Caco-2 (cell line): ENCODE measurements at regions not wholly inside any gene's neighbourhood (a gene's known extent, or its start where the extent isn't known, plus 50 kb on each side); places are given as distances from the start of the nearest gene placed in this dataset.

Source experiments
- BruUV-seq: library from RNA; stranded (reverse); fragments of 400-500 nt; replicated peaks from 2 replicates; lab custom pipeline; 2021; lab: Mats Ljungman, UMichigan
- CTCF ChIA-PET: fragments of 300-600 bp; sonication (Branson Sonifier 250); formaldehyde crosslinking; loops from one replicate; lab custom pipeline; 2022; ENCODE audit warnings: antibody characterized with exemption; lab: Charles Lee
- POLR2A ChIA-PET: fragments of 300-600 bp; sonication (Branson Sonifier 250); formaldehyde crosslinking; loops from one replicate; lab custom pipeline; 2022; ENCODE audit warnings: antibody characterized with exemption; lab: Charles Lee
- DNase-seq, 2 experiments: peaks; one replicate each; pipeline versions ENCODE4 v3.0.0 to v3.0.0-alpha.2; 2020 to 2022
- H3K27me3 ChIP-seq: replicated peaks from 2 replicates; pipeline ENCODE4 v1.6.0; 2011; ENCODE audit warnings: low read length; ENCODE audit not compliant: control insufficient read depth, insufficient read depth
- H3K36me3 ChIP-seq: 2 replicates; pipeline ENCODE4 v1.5.1; 2011; ENCODE audit warnings: low read length; ENCODE audit not compliant: control insufficient read depth, insufficient read depth
- H3K4me1 ChIP-seq: fragments of 250-450 bp; sonication (Bioruptor Pico); 2 replicates; pipeline ENCODE4 v1.5.1; 2020; ENCODE audit warnings: mild to moderate bottlenecking
- H3K4me3 ChIP-seq: 2 replicates; pipeline ENCODE4 v1.5.1; 2011; ENCODE audit warnings: low read depth, mild to moderate bottlenecking, control low read depth, low read length
- H3K9me3 ChIP-seq: fragments of 250-450 bp; sonication (Bioruptor Pico); 2 replicates; pipeline ENCODE4 v1.5.1; 2020; ENCODE audit warnings: mild to moderate bottlenecking, moderate library complexity
- H3K27ac Mint-ChIP-seq: one replicate; pipeline ENCODE4 v1.8.0; 2022; ENCODE audit warnings: mixed read lengths; ENCODE audit not compliant: unreplicated experiment
- H3K27me3 Mint-ChIP-seq: one replicate; pipeline ENCODE4 v1.8.0; 2022; ENCODE audit warnings: mixed read lengths; ENCODE audit not compliant: insufficient read depth, unreplicated experiment
- H3K36me3 Mint-ChIP-seq: one replicate; pipeline ENCODE4 v1.8.0; 2022; ENCODE audit warnings: mild to moderate bottlenecking, mixed read lengths; ENCODE audit not compliant: insufficient read depth, unreplicated experiment
- H3K4me1 Mint-ChIP-seq: one replicate; pipeline ENCODE4 v1.8.0; 2022; ENCODE audit warnings: low read depth, mixed read lengths; ENCODE audit not compliant: unreplicated experiment
- H3K4me3 Mint-ChIP-seq: one replicate; pipeline ENCODE4 v1.8.0; 2022; ENCODE audit warnings: mild to moderate bottlenecking, moderate library complexity, mixed read lengths; ENCODE audit not compliant: unreplicated experiment
- H3K9me3 Mint-ChIP-seq: one replicate; pipeline ENCODE4 v1.8.0; 2022; ENCODE audit warnings: mixed read lengths; ENCODE audit not compliant: unreplicated experiment
- CTCF ChIP-seq, 2 experiments: fragments of 200-600 bp in 1 of 2; IDR thresholded peaks; 1 replicate in 1 of 2; 2 replicates in 1 of 2; pipeline versions ENCODE4 v1.5.1 to v1.8.0; 2011 to 2022; ENCODE audit warnings: antibody characterized with exemption in 1 of 2, control low read depth in 1 of 2, inconsistent platforms in 1 of 2, low read depth in 1 of 2, low read length in 1 of 2, mild to moderate bottlenecking in 1 of 2, moderate library complexity in 1 of 2; ENCODE audit not compliant: insufficient read depth in 1 of 2, severe bottlenecking in 1 of 2, unreplicated experiment in 1 of 2
- intact Hi-C: fragments of 100-400 bp; cut with micrococcal nuclease; formaldehyde crosslinking; loops from one replicate; pipeline ENCODE4 v1.10.0; 2022; ENCODE audit not compliant: unreplicated experiment

- Histone ChIP-seq H3K9me3 (no peaks in the 10 kb centered on the region), H3K4me1 (no peaks in the 10 kb centered on the region), H3K36me3 (no peaks in the 10 kb centered on the region), H3K4me3 (no peak overlapping the region), H3K27me3 (no peaks in the 10 kb centered on the region)
- ChIA-PET POLR2A (no interaction called here), CTCF (no interaction called here)
- no peak for TF ChIP-seq CTCF (IDR thresholded peaks at IDR 0.05; ENCODE audit: insufficient read depth in 1 of 2, low read depth in 1 of 2, low read length in 1 of 2, severe bottlenecking in 1 of 2, unreplicated experiment in 1 of 2)
- H3K9me3 Mint-ChIP-seq = peaks cover 14% of the 10 kb centered on the region
- no peak for DNase-seq
- H3K4me1 Mint-ChIP-seq = no peaks in the 10 kb centered on the region
- no peak overlapping the region for H3K4me3 Mint-ChIP-seq
- intact Hi-C loops = no loop called here
- H3K27me3 Mint-ChIP-seq = no peaks in the 10 kb centered on the region
- no peak overlapping the region for H3K27ac Mint-ChIP-seq
- H3K36me3 Mint-ChIP-seq = no peaks in the 10 kb centered on the region
- no TSS peak for BruUV-seq
Measured at GRCh38 chr11:50186146-50186545, 153.5 kb downstream of the OR4C45 start.

- no peaks in the 10 kb centered on the region for H3K36me3 Mint-ChIP-seq
- intact Hi-C loops = no loop called here
- no peak overlapping the region for H3K27ac Mint-ChIP-seq
- DNase-seq = no peak
- Histone ChIP-seq H3K36me3 (no peaks in the 10 kb centered on the region), H3K4me1 (no peaks in the 10 kb centered on the region), H3K9me3 (no peaks in the 10 kb centered on the region), H3K27me3 (no peaks in the 10 kb centered on the region), H3K4me3 (no peak overlapping the region)
- no peak for TF ChIP-seq CTCF (IDR thresholded peaks at IDR 0.05; ENCODE audit: insufficient read depth in 1 of 2, low read depth in 1 of 2, low read length in 1 of 2, severe bottlenecking in 1 of 2, unreplicated experiment in 1 of 2)
- peaks cover 14% of the 10 kb centered on the region for H3K9me3 Mint-ChIP-seq
- ChIA-PET POLR2A (no interaction called here), CTCF (no interaction called here)
- H3K4me1 Mint-ChIP-seq = no peaks in the 10 kb centered on the region
- no peaks in the 10 kb centered on the region for H3K27me3 Mint-ChIP-seq
- BruUV-seq = no TSS peak
- no peak overlapping the region for H3K4me3 Mint-ChIP-seq
Measured at GRCh38 chr11:50187220-50187619, 154.5 kb downstream of the OR4C45 start.

- BruUV-seq = no TSS peak
- Histone ChIP-seq H3K4me3 (no peak overlapping the region), H3K9me3 (no peaks in the 10 kb centered on the region), H3K36me3 (no peaks in the 10 kb centered on the region), H3K27me3 (no peaks in the 10 kb centered on the region), H3K4me1 (no peaks in the 10 kb centered on the region)
- Mint-ChIP-seq H3K27me3 (no peaks in the 10 kb centered on the region), H3K27ac (no peak overlapping the region), H3K4me3 (no peak overlapping the region), H3K4me1 (no peaks in the 10 kb centered on the region), H3K9me3 (peaks cover 14% of the 10 kb centered on the region), H3K36me3 (no peaks in the 10 kb centered on the region)
- POLR2A ChIA-PET = no interaction called here
- TF ChIP-seq CTCF (IDR thresholded peaks at IDR 0.05; ENCODE audit: insufficient read depth in 1 of 2, low read depth in 1 of 2, low read length in 1 of 2, severe bottlenecking in 1 of 2, unreplicated experiment in 1 of 2) = no peak
- intact Hi-C loops = no loop called here
- no peak for DNase-seq
- CTCF ChIA-PET = no interaction called here
Measured at GRCh38 chr11:50188040-50188439, 155.4 kb downstream of the OR4C45 start.
